ENCODE measurements at regions not wholly inside any gene's neighbourhood (a gene's known extent, or its start where the extent isn't known, plus 50 kb on each side); places are given as distances from the start of the nearest gene placed in this dataset.

- no peak for DNase-seq (ENCODE audit: low spot score)
- in situ Hi-C loops (cut with HindIII; ENCODE audit: low sequenced_read_pairs) = no loop called here
These were observed 110.2 kb upstream of the TNRC6C start for GRCh38 chr17:77848257-77848656.

GRCh38 chr17:77849239-77849638 lies 109.3 kb upstream of the TNRC6C start:
- in situ Hi-C loops (cut with HindIII; ENCODE audit: low sequenced_read_pairs) = no loop called here
- no peak for DNase-seq (ENCODE audit: low spot score)

GRCh38 chr17:77851921-77852320 lies 106.6 kb upstream of the TNRC6C start:
- in situ Hi-C loops (cut with HindIII; ENCODE audit: low sequenced_read_pairs) = no loop called here
- no peak for DNase-seq (ENCODE audit: low spot score)

- no peak for DNase-seq (ENCODE audit: low spot score)
- in situ Hi-C loops (cut with HindIII; ENCODE audit: low sequenced_read_pairs) = no loop called here
These were observed 105.8 kb upstream of the TNRC6C start for GRCh38 chr17:77852731-77853130.

GRCh38 chr17:77853191-77853977 lies 105.1 kb upstream of the TNRC6C start:
- in situ Hi-C loops (cut with HindIII; ENCODE audit: low sequenced_read_pairs) = no loop called here
- no peak for DNase-seq (ENCODE audit: low spot score)

GRCh38 chr17:77854083-77854758 lies 104.3 kb upstream of the TNRC6C start:
- in situ Hi-C loops (cut with HindIII; ENCODE audit: low sequenced_read_pairs) = no loop called here

GRCh38 chr17:77854759-77855745 lies 103.5 kb upstream of the TNRC6C start:
- in situ Hi-C loops (cut with HindIII; ENCODE audit: low sequenced_read_pairs) = no loop called here
- no peak for DNase-seq (ENCODE audit: low spot score)

More at GRCh38 chr17:77854083-77854758, 104.3 kb upstream of the TNRC6C start:
- DNase-seq (ENCODE audit: low spot score) = no peak

GRCh38 chr17:77856551-77857305 lies 101.8 kb upstream of the TNRC6C start:
- DNase-seq (ENCODE audit: low spot score) = no peak
- in situ Hi-C loops (cut with HindIII; ENCODE audit: low sequenced_read_pairs) = no loop called here

GRCh38 chr17:77857306-77857555 lies 101.3 kb upstream of the TNRC6C start:
- no peak for DNase-seq (ENCODE audit: low spot score)
- in situ Hi-C loops (cut with HindIII; ENCODE audit: low sequenced_read_pairs) = no loop called here

- in situ Hi-C loops (cut with HindIII; ENCODE audit: low sequenced_read_pairs) = no loop called here
- no peak for DNase-seq (ENCODE audit: low spot score)
These were observed 100.9 kb upstream of the TNRC6C start for GRCh38 chr17:77857613-77858012.

- in situ Hi-C loops (cut with HindIII; ENCODE audit: low sequenced_read_pairs) = no loop called here
- DNase-seq (ENCODE audit: low spot score) = no peak
These were observed 100.0 kb upstream of the TNRC6C start for GRCh38 chr17:77858291-77859034.

GRCh38 chr17:77859035-77859810 lies 99.3 kb upstream of the TNRC6C start:
- in situ Hi-C loops (cut with HindIII; ENCODE audit: low sequenced_read_pairs) = no loop called here
- no peak for DNase-seq (ENCODE audit: low spot score)

- in situ Hi-C loops (cut with HindIII; ENCODE audit: low sequenced_read_pairs) = no loop called here
- DNase-seq (ENCODE audit: low spot score) = no peak
These were observed 97.3 kb upstream of the TNRC6C start for GRCh38 chr17:77861133-77861695.

- DNase-seq (ENCODE audit: low spot score) = no peak
- in situ Hi-C loops (cut with HindIII; ENCODE audit: low sequenced_read_pairs) = no loop called here
These were observed 96.4 kb upstream of the TNRC6C start for GRCh38 chr17:77861981-77862645.

GRCh38 chr17:77862890-77863813 lies 95.4 kb upstream of the TNRC6C start:
- DNase-seq (ENCODE audit: low spot score) = no peak
- in situ Hi-C loops (cut with HindIII; ENCODE audit: low sequenced_read_pairs) = no loop called here

- no peak for DNase-seq (ENCODE audit: low spot score)
These were observed 94.7 kb upstream of the TNRC6C start for GRCh38 chr17:77863814-77864161.

More at GRCh38 chr17:77863814-77864161, 94.7 kb upstream of the TNRC6C start:
- in situ Hi-C loops (cut with HindIII; ENCODE audit: low sequenced_read_pairs) = no loop called here

All from G401 (cell line).